PC-3 (cell line): ENCODE measurements at regions not wholly inside any gene's neighbourhood (a gene's known extent, or its start where the extent isn't known, plus 50 kb on each side); places are given as distances from the start of the nearest gene placed in this dataset.
A peak's percentile ranks its signal among the peaks of the same experiment; 100 is the strongest.

Experiments
- ATAC-seq: fragments of 200-7000 bp; cut with Tn5 transposase; 2 replicates; pipeline ENCODE4 v1.9.1; 2020; ENCODE audit warnings: mild to moderate bottlenecking, moderate library complexity
- BruUV-seq: library from RNA; stranded (reverse); fragments of 400-500 nt; replicated peaks from 2 replicates; lab custom pipeline; 2021; lab: Mats Ljungman, UMichigan
- CTCF ChIA-PET: fragments of 300-600 bp; sonication (Branson Sonifier 250); formaldehyde crosslinking; loops from one replicate; lab custom pipeline; 2022; ENCODE audit warnings: antibody characterized with exemption; lab: Charles Lee
- POLR2A ChIA-PET: fragments of 300-600 bp; sonication (Branson Sonifier 250); formaldehyde crosslinking; loops from one replicate; lab custom pipeline; 2022; ENCODE audit warnings: antibody characterized with exemption; ENCODE audit not compliant: unreplicated experiment; lab: Charles Lee
- DNase-seq: peaks from one replicate; pipeline ENCODE4 v3.0.0-alpha.2; 2015
- H2AFZ ChIP-seq: fragments of 300-600 bp; sonication (generic); 2 replicates; pipeline ENCODE4 v1.6.0; 2016; ENCODE audit warnings: antibody characterized with exemption, low read length
- H3F3A ChIP-seq: fragments of 300-600 bp; sonication (generic); one replicate; pipeline ENCODE4 v1.6.0; 2017; ENCODE audit warnings: antibody characterized with exemption, low read length, control low read depth, mild to moderate bottlenecking; ENCODE audit not compliant: unreplicated experiment
- H3K27ac ChIP-seq: fragments of 300-600 bp; sonication (generic); 2 replicates; pipeline ENCODE4 v1.5.1; 2016; ENCODE audit warnings: mild to moderate bottlenecking, low read length
- H3K27me3 ChIP-seq: fragments of 300-600 bp; sonication (generic); 2 replicates; pipeline ENCODE4 v1.6.1; 2016; ENCODE audit warnings: low read length, mixed read lengths
- H3K36me3 ChIP-seq: fragments of 300-600 bp; sonication (generic); 2 replicates; pipeline ENCODE4 v1.6.1; 2016; ENCODE audit warnings: low read depth, mixed run types, low read length, mixed read lengths
- H3K4me1 ChIP-seq: fragments of 300-600 bp; sonication (generic); 2 replicates; pipeline ENCODE4 v1.5.1; 2016; ENCODE audit warnings: low read length; ENCODE audit not compliant: insufficient read depth
- H3K4me2 ChIP-seq: fragments of 300-600 bp; sonication (generic); 2 replicates; pipeline ENCODE4 v1.6.0; 2016; ENCODE audit warnings: low read length
- H3K4me3 ChIP-seq: fragments of 300-600 bp; sonication (generic); 2 replicates; pipeline ENCODE4 v1.5.1; 2016; ENCODE audit warnings: mild to moderate bottlenecking, low read length, mixed read lengths
- H3K79me2 ChIP-seq: fragments of 300-600 bp; sonication (generic); 2 replicates; pipeline ENCODE4 v1.6.1; 2017; ENCODE audit warnings: low read length, mixed read lengths
- H3K9ac ChIP-seq: fragments of 300-600 bp; sonication (generic); 2 replicates; pipeline ENCODE4 v1.6.0; 2016; ENCODE audit warnings: mild to moderate bottlenecking, low read length
- H3K9me2 ChIP-seq: fragments of 300-600 bp; sonication (generic); replicated peaks from 2 replicates; pipeline ENCODE4 v1.6.1; 2016; ENCODE audit warnings: mixed run types, low read length, mixed read lengths
- H3K9me3 ChIP-seq: fragments of 300-600 bp; sonication (generic); 2 replicates; pipeline ENCODE4 v1.6.1; 2016; ENCODE audit warnings: low read length, mixed read lengths
- H4K20me1 ChIP-seq: fragments of 300-600 bp; sonication (generic); 2 replicates; pipeline ENCODE4 v1.6.1; 2016; ENCODE audit warnings: low read length, mixed read lengths
- EZH2 ChIP-seq: fragments of 300-600 bp; sonication (generic); IDR thresholded peaks from one replicate; pipeline ENCODE4 v1.6.1; 2017; ENCODE audit warnings: antibody characterized with exemption, mild to moderate bottlenecking, low read length; ENCODE audit not compliant: unreplicated experiment
- EZH2phosphoT487 ChIP-seq: fragments of 300-600 bp; sonication (generic); IDR thresholded peaks from 2 replicates; pipeline ENCODE4 v1.6.1; 2018; ENCODE audit warnings: mild to moderate bottlenecking, antibody characterized with exemption, low read length, borderline replicate concordance
- intact Hi-C: fragments of 100-400 bp; cut with micrococcal nuclease; formaldehyde crosslinking; loops from 2 replicates; pipeline ENCODE4 v1.9.0; 2023
- TF ChIP-seq, protein P1 (sequence below): fragments of 300-600 bp; sonication (generic); conservative IDR thresholded peaks from 2 replicates; pipeline ENCODE4 v1.5.1; 2017; ENCODE audit warnings: antibody characterized with exemption, low read depth, mild to moderate bottlenecking, low read length

DNA sequence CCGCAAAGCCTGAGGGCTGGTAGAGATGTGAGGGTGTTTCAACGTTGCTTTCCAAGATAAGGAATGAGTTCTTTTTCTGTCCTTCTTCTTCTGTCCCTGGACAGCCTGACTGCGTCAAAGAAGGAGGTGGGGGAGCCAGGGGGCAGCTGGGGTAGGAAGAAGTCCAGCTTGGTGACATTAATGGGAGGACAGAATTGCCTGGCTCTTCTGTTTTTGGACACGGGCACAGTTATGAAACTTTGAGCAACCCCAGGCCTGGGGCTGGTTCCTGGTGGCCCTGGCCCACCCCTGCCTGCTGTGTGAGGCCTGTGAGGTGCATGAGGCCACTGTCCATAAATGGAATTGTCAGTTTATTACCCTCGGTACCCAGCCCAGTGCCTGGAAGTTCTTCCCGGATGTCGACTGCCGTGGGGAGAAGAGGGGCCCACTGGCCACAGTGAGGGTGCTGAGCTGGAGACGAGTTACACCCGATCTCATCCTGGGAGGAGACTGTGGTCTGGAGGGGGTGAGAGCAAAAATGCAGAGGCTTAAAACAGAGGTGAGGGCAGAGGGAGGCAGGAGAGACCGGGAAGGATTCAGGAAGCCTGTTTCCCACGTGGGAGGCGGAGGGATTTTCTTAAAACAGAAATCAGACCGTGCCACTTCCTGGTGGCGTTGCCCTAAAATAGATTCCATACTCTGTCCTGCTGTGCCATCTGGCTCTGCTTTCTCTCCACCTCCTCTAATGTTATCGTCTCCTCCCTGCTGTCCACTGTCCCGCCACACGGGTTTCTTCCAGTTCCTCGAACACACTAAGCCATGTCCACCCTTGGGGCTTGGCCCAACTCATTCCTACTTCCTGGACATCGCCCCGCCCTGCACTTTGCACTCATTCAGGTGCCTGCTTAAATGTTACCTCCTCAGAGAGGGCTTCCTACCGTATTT, 59.7 kb upstream of the RASD2 start:
- ChIA-PET CTCF (no interaction called here), POLR2A (no interaction called here)
- Histone ChIP-seq H3K4me3 (no peak overlapping the region), H3K27me3 (no peaks in the 10 kb centered on the region), H3K4me2 (0 out of 2 replicates have a peak overlapping the region, but pooled peaks have one; percentile 26), H3K4me1 (peaks cover 36% of the 10 kb centered on the region), H3K9me3 (no peaks in the 10 kb centered on the region), H4K20me1 (no peaks in the 10 kb centered on the region), H3K9ac (no peak overlapping the region), H3K27ac (peak overlapping the region; percentile 54), H3F3A (no peaks in the 10 kb centered on the region), H3K9me2 (no peaks in the 10 kb centered on the region), H3K79me2 (no peaks in the 10 kb centered on the region), H3K36me3 (no peaks in the 10 kb centered on the region), H2AFZ (no peak overlapping the region)
- no TSS peak for BruUV-seq
- TF ChIP-seq EZH2phosphoT487 (no peak), EZH2 (no peak)
- TF ChIP-seq, protein P1, sequence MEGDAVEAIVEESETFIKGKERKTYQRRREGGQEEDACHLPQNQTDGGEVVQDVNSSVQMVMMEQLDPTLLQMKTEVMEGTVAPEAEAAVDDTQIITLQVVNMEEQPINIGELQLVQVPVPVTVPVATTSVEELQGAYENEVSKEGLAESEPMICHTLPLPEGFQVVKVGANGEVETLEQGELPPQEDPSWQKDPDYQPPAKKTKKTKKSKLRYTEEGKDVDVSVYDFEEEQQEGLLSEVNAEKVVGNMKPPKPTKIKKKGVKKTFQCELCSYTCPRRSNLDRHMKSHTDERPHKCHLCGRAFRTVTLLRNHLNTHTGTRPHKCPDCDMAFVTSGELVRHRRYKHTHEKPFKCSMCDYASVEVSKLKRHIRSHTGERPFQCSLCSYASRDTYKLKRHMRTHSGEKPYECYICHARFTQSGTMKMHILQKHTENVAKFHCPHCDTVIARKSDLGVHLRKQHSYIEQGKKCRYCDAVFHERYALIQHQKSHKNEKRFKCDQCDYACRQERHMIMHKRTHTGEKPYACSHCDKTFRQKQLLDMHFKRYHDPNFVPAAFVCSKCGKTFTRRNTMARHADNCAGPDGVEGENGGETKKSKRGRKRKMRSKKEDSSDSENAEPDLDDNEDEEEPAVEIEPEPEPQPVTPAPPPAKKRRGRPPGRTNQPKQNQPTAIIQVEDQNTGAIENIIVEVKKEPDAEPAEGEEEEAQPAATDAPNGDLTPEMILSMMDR: no peak
- DNase-seq (peak; percentile 37), ATAC-seq (no peak; the same call in 1 of the 2 replicates)
- intact Hi-C loops: no loop called here

DNA sequence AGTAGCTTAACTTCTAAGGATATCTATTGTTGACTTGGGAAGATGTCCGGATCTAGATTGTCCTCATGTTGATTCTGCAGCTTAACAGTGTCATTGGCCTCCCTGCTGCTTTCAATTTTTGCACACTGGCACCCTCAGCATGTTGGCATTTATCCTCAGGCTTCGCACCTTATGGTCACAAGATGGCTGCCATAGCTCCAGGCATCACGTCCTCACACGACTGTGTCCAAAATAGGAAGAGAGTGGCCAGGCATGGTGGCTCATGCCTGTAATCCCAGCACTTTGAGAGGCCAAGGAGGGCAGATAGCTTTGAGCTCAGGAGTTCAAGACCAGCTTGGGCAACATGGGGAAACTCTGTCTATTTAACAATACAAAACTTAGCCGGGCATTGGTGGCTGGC, 58.3 kb upstream of the RASD2 start:
- Histone ChIP-seq H3K27ac (peak overlapping the region; percentile 54), H3K36me3 (no peaks in the 10 kb centered on the region), H3K9ac (no peak overlapping the region), H3K9me3 (no peaks in the 10 kb centered on the region), H2AFZ (no peak overlapping the region), H4K20me1 (no peaks in the 10 kb centered on the region), H3K9me2 (no peaks in the 10 kb centered on the region), H3K79me2 (no peaks in the 10 kb centered on the region), H3K4me3 (no peak overlapping the region), H3K4me2 (peak overlapping the region; percentile 26; the same call in 1 of the 2 replicates), H3K4me1 (peaks cover 36% of the 10 kb centered on the region), H3F3A (no peaks in the 10 kb centered on the region), H3K27me3 (no peaks in the 10 kb centered on the region)
- no peak for TF ChIP-seq EZH2
- TF ChIP-seq, protein P1: no peak
- TF ChIP-seq EZH2phosphoT487: no peak
- ChIA-PET CTCF (no interaction called here), POLR2A (no interaction called here)
- ATAC-seq: no peak
- no TSS peak for BruUV-seq
- intact Hi-C loops: no loop called here
- DNase-seq: no peak

DNA sequence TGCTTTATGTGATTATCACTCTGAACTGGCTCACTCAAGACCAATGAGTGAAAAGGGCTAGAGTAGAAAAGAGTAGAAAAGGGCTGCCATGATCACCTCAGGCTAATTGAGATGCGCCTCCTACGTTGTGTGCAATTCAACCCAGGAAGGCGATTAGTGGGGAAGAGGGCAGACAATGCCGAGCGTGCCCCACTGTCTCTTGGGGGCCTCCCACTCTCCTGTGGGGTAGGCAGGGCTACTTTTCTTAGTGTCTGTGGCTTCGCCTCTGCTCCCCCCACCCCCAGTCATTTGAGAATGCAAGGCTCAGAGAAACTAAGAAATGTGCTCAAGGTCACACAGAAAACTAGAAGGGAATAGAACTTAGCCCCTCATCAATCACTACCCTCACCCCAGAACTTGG, 57.7 kb upstream of the RASD2 start:
- ChIA-PET CTCF (no interaction called here), POLR2A (no interaction called here)
- H3K79me2 ChIP-seq: no peaks in the 10 kb centered on the region
- intact Hi-C loops: no loop called here
- H3K9me2 ChIP-seq: no peaks in the 10 kb centered on the region
- BruUV-seq: no TSS peak
- DNase-seq (no peak), ATAC-seq (no peak)
- H4K20me1 ChIP-seq: no peaks in the 10 kb centered on the region
- H2AFZ ChIP-seq: no peak overlapping the region
- no peak overlapping the region for H3K4me3 ChIP-seq
- H3K36me3 ChIP-seq: no peaks in the 10 kb centered on the region
- peaks cover 36% of the 10 kb centered on the region for H3K4me1 ChIP-seq
- H3K4me2 ChIP-seq: no peak overlapping the region
- H3K9me3 ChIP-seq: no peaks in the 10 kb centered on the region
- H3K27me3 ChIP-seq: no peaks in the 10 kb centered on the region
- no peak overlapping the region for H3K9ac ChIP-seq
- no peak overlapping the region for H3K27ac ChIP-seq
- H3F3A ChIP-seq: no peaks in the 10 kb centered on the region
- TF ChIP-seq EZH2phosphoT487 (no peak), EZH2 (no peak)
